ENCODE measurements at regions not wholly inside any gene's neighbourhood (a gene's known extent, or its start where the extent isn't known, plus 50 kb on each side); places are given as distances from the start of the nearest gene placed in this dataset.
A peak's percentile ranks its signal among the peaks of the same experiment; 100 is the strongest.

- DNase-seq = no peak
Observed at GRCh38 chr15:89421219-89421618, 75.2 kb downstream of the RHCG start.

GRCh38 chr15:89419370-89419984 is 76.9 kb downstream of the RHCG start:
- no peak for DNase-seq

GRCh38 chr15:89417206-89417725 is 79.1 kb downstream of the RHCG start:
- no peak for DNase-seq

- peak; percentile 60 for DNase-seq
Observed at GRCh38 chr15:89416339-89417183, 79.8 kb downstream of the RHCG start.

GRCh38 chr15:89414571-89414970 is 79.9 kb upstream of the POLG start:
- no peak for DNase-seq

- no peak for DNase-seq
Observed at GRCh38 chr15:89413877-89414276, 79.3 kb upstream of the POLG start.

- DNase-seq = no peak
Observed at GRCh38 chr15:89412905-89413411, 78.3 kb upstream of the POLG start.

GRCh38 chr15:89410039-89410435 is 75.4 kb upstream of the POLG start:
- no peak for DNase-seq

GRCh38 chr15:89409184-89410038 is 74.8 kb upstream of the POLG start:
- DNase-seq = no peak

GRCh38 chr15:89408372-89409183 is 74.0 kb upstream of the POLG start:
- no peak for DNase-seq

- no peak for DNase-seq
Observed at GRCh38 chr15:89406940-89407607, 72.5 kb upstream of the POLG start.

- DNase-seq = no peak
Observed at GRCh38 chr15:89406218-89406939, 71.8 kb upstream of the POLG start.

- no peak for DNase-seq
Observed at GRCh38 chr15:89405494-89405893, 70.9 kb upstream of the POLG start.

- no peak for DNase-seq
Observed at GRCh38 chr15:89404023-89404422, 69.4 kb upstream of the POLG start.

- no peak for DNase-seq
Observed at GRCh38 chr15:89402518-89402805, 67.8 kb upstream of the POLG start.

- no peak for DNase-seq
Observed at GRCh38 chr15:89401631-89402517, 67.2 kb upstream of the POLG start.

- DNase-seq = no peak
Observed at GRCh38 chr15:89400782-89401545, 66.3 kb upstream of the POLG start.

GRCh38 chr15:89400116-89400781 is 65.6 kb upstream of the POLG start:
- DNase-seq = no peak
